ENCODE measurements at regions not wholly inside any gene's neighbourhood (a gene's known extent, or its start where the extent isn't known, plus 50 kb on each side); places are given as distances from the start of the nearest gene placed in this dataset.
"Not testable (repeated sequence)": the region's sequence is repeated elsewhere in the genome, so short reads cannot be mapped to it uniquely, and the experiment has no call there.

GRCh38 chr15:98543237-98543636 lies 105.1 kb upstream of the IGF1R start:
- Histone ChIP-seq H3K27me3 (ENCODE audit: insufficient read depth, low read length) (peaks cover 29% of the 10 kb centered on the region), H3K4me3 (ENCODE audit: low read length) (no peak overlapping the region), H3K4me1 (ENCODE audit: insufficient read depth, low read length) (peaks cover 8% of the 10 kb centered on the region; the same call in 1 of the 2 replicates), H3K27ac (ENCODE audit: low read depth, low read length) (no peak overlapping the region), H3K36me3 (ENCODE audit: insufficient read depth, low read length) (no peaks in the 10 kb centered on the region), H3K9ac (ENCODE audit: low read depth, low read length) (no peak overlapping the region), H3K9me3 (ENCODE audit: insufficient read depth, low read depth, low read length) (no peaks in the 10 kb centered on the region)
- 92% methylated on average over 1 of the region's 1 CpG for WGBS

GRCh38 chr15:98546329-98546728 lies 102.0 kb upstream of the IGF1R start:
- Histone ChIP-seq H3K27ac (ENCODE audit: low read depth, low read length) (no peak overlapping the region), H3K9me3 (ENCODE audit: insufficient read depth, low read depth, low read length) (no peaks in the 10 kb centered on the region), H3K27me3 (ENCODE audit: insufficient read depth, low read length) (peaks cover 26% of the 10 kb centered on the region), H3K4me3 (ENCODE audit: low read length) (no peak overlapping the region), H3K36me3 (ENCODE audit: insufficient read depth, low read length) (no peaks in the 10 kb centered on the region), H3K4me1 (ENCODE audit: insufficient read depth, low read length) (peaks cover 8% of the 10 kb centered on the region; the same call in 1 of the 2 replicates), H3K9ac (ENCODE audit: low read depth, low read length) (no peak overlapping the region)
- 95% methylated on average over 9 of the region's 9 CpGs for WGBS

GRCh38 chr15:98547275-98547674 lies 101.1 kb upstream of the IGF1R start:
- Histone ChIP-seq H3K27me3 (ENCODE audit: insufficient read depth, low read length) (peaks cover 26% of the 10 kb centered on the region), H3K4me1 (ENCODE audit: insufficient read depth, low read length) (peaks cover 11% of the 10 kb centered on the region), H3K9ac (ENCODE audit: low read depth, low read length) (0 out of 2 replicates have a peak overlapping the region, but pooled peaks have one; percentile 17), H3K4me3 (ENCODE audit: low read length) (peak overlapping the region; percentile 70), H3K27ac (ENCODE audit: low read depth, low read length) (no peak overlapping the region), H3K9me3 (ENCODE audit: insufficient read depth, low read depth, low read length) (no peaks in the 10 kb centered on the region), H3K36me3 (ENCODE audit: insufficient read depth, low read length) (no peaks in the 10 kb centered on the region)
- WGBS = 4% methylated on average over 4 of the region's 5 CpGs

GRCh38 chr15:98547741-98548138 lies 100.6 kb upstream of the IGF1R start:
- Histone ChIP-seq H3K27ac (ENCODE audit: low read depth, low read length) (no peak overlapping the region), H3K4me3 (ENCODE audit: low read length) (peak overlapping the region; percentile 70), H3K9ac (ENCODE audit: low read depth, low read length) (0 out of 2 replicates have a peak overlapping the region, but pooled peaks have one; percentile 38), H3K9me3 (ENCODE audit: insufficient read depth, low read depth, low read length) (no peaks in the 10 kb centered on the region), H3K4me1 (ENCODE audit: insufficient read depth, low read length) (peaks cover 15% of the 10 kb centered on the region), H3K36me3 (ENCODE audit: insufficient read depth, low read length) (no peaks in the 10 kb centered on the region), H3K27me3 (ENCODE audit: insufficient read depth, low read length) (peaks cover 26% of the 10 kb centered on the region)
- WGBS = under 1% methylated on average over 18 of the region's 19 CpGs

GRCh38 chr15:98548139-98548971 lies 100.0 kb upstream of the IGF1R start:
- peak overlapping the region; percentile 38 for H3K9ac ChIP-seq (ENCODE audit: low read depth, low read length)
- H3K4me3 ChIP-seq (ENCODE audit: low read length) = peak overlapping the region; percentile 70
- no peaks in the 10 kb centered on the region for H3K9me3 ChIP-seq (ENCODE audit: insufficient read depth, low read depth, low read length)
- H3K27me3 ChIP-seq (ENCODE audit: insufficient read depth, low read length) = peaks cover 26% of the 10 kb centered on the region
- peaks cover 19% of the 10 kb centered on the region for H3K4me1 ChIP-seq (ENCODE audit: insufficient read depth, low read length)
- under 1% methylated on average over 63 of the region's 65 CpGs for WGBS
- H3K27ac ChIP-seq (ENCODE audit: low read depth, low read length) = peak overlapping the region; percentile 41; the same call in 1 of the 2 replicates
- H3K36me3 ChIP-seq (ENCODE audit: insufficient read depth, low read length) = no peaks in the 10 kb centered on the region

GRCh38 chr15:98549003-98549402 lies 99.3 kb upstream of the IGF1R start:
- no peaks in the 10 kb centered on the region for H3K9me3 ChIP-seq (ENCODE audit: insufficient read depth, low read depth, low read length)
- peak overlapping the region; percentile 70 for H3K4me3 ChIP-seq (ENCODE audit: low read length)
- H3K9ac ChIP-seq (ENCODE audit: low read depth, low read length) = no peak overlapping the region
- 71% methylated on average over 10 of the region's 11 CpGs for WGBS
- H3K27ac ChIP-seq (ENCODE audit: low read depth, low read length) = no peak overlapping the region
- H3K4me1 ChIP-seq (ENCODE audit: insufficient read depth, low read length) = peaks cover 19% of the 10 kb centered on the region
- H3K27me3 ChIP-seq (ENCODE audit: insufficient read depth, low read length) = peaks cover 26% of the 10 kb centered on the region
- no peaks in the 10 kb centered on the region for H3K36me3 ChIP-seq (ENCODE audit: insufficient read depth, low read length)

GRCh38 chr15:98549741-98550140 lies 98.6 kb upstream of the IGF1R start:
- no peaks in the 10 kb centered on the region for H3K9me3 ChIP-seq (ENCODE audit: insufficient read depth, low read depth, low read length)
- WGBS = 97% methylated on average over 26 of the region's 26 CpGs

GRCh38 chr15:98550363-98550762 lies 98.0 kb upstream of the IGF1R start:
- not testable (repeated sequence) for H3K27ac ChIP-seq (ENCODE audit: low read depth, low read length); H3K4me3 ChIP-seq (ENCODE audit: low read length); H3K36me3 ChIP-seq (ENCODE audit: insufficient read depth, low read length); H3K9me3 ChIP-seq (ENCODE audit: insufficient read depth, low read depth, low read length); H3K9ac ChIP-seq (ENCODE audit: low read depth, low read length)
- peaks cover 23% of the 10 kb centered on the region for H3K4me1 ChIP-seq (ENCODE audit: insufficient read depth, low read length)
- 93% methylated on average over 7 of the region's 7 CpGs for WGBS
- peaks cover 26% of the 10 kb centered on the region for H3K27me3 ChIP-seq (ENCODE audit: insufficient read depth, low read length)

More at GRCh38 chr15:98549741-98550140, 98.6 kb upstream of the IGF1R start:
- H3K36me3 ChIP-seq (ENCODE audit: insufficient read depth, low read length) = no peaks in the 10 kb centered on the region
- peaks cover 26% of the 10 kb centered on the region for H3K27me3 ChIP-seq (ENCODE audit: insufficient read depth, low read length)
- H3K9ac ChIP-seq (ENCODE audit: low read depth, low read length) = no peak overlapping the region
- H3K4me1 ChIP-seq (ENCODE audit: insufficient read depth, low read length) = peaks cover 19% of the 10 kb centered on the region
- no peak overlapping the region for H3K4me3 ChIP-seq (ENCODE audit: low read length)
- no peak overlapping the region for H3K27ac ChIP-seq (ENCODE audit: low read depth, low read length)

GRCh38 chr15:98551936-98552562 lies 96.3 kb upstream of the IGF1R start:
- 61% methylated on average over 11 of the region's 11 CpGs for WGBS
- Histone ChIP-seq H3K27me3 (ENCODE audit: insufficient read depth, low read length) (peaks cover 12% of the 10 kb centered on the region), H3K36me3 (ENCODE audit: insufficient read depth, low read length) (no peaks in the 10 kb centered on the region), H3K9ac (ENCODE audit: low read depth, low read length) (no peak overlapping the region), H3K4me3 (ENCODE audit: low read length) (no peak overlapping the region), H3K4me1 (ENCODE audit: insufficient read depth, low read length) (peaks cover 30% of the 10 kb centered on the region), H3K9me3 (ENCODE audit: insufficient read depth, low read depth, low read length) (no peaks in the 10 kb centered on the region), H3K27ac (ENCODE audit: low read depth, low read length) (no peak overlapping the region; the same call in 1 of the 2 replicates)

- Histone ChIP-seq H3K4me1 (ENCODE audit: insufficient read depth, low read length) (peaks cover 28% of the 10 kb centered on the region), H3K27me3 (ENCODE audit: insufficient read depth, low read length) (no peaks in the 10 kb centered on the region), H3K9ac (ENCODE audit: low read depth, low read length) (no peak overlapping the region), H3K4me3 (ENCODE audit: low read length) (no peak overlapping the region), H3K9me3 (ENCODE audit: insufficient read depth, low read depth, low read length) (no peaks in the 10 kb centered on the region), H3K36me3 (ENCODE audit: insufficient read depth, low read length) (no peaks in the 10 kb centered on the region), H3K27ac (ENCODE audit: low read depth, low read length) (no peak overlapping the region)
- WGBS = 75% methylated on average over 4 of the region's 6 CpGs
These were observed 93.8 kb upstream of the IGF1R start for GRCh38 chr15:98554272-98555172.

GRCh38 chr15:98555173-98555515 lies 93.2 kb upstream of the IGF1R start:
- Histone ChIP-seq H3K27me3 (ENCODE audit: insufficient read depth, low read length) (no peaks in the 10 kb centered on the region), H3K4me1 (ENCODE audit: insufficient read depth, low read length) (peaks cover 28% of the 10 kb centered on the region)

More at GRCh38 chr15:98555173-98555515, 93.2 kb upstream of the IGF1R start:
- no peaks in the 10 kb centered on the region for H3K9me3 ChIP-seq (ENCODE audit: insufficient read depth, low read depth, low read length)
- H3K36me3 ChIP-seq (ENCODE audit: insufficient read depth, low read length) = no peaks in the 10 kb centered on the region
- no peak overlapping the region for H3K27ac ChIP-seq (ENCODE audit: low read depth, low read length)
- H3K4me3 ChIP-seq (ENCODE audit: low read length) = no peak overlapping the region
- H3K9ac ChIP-seq (ENCODE audit: low read depth, low read length) = no peak overlapping the region
